Esophagus muscularis mucosa (tissue), 4 donors: ENCODE measurements at regions not wholly inside any gene's neighbourhood (a gene's known extent, or its start where the extent isn't known, plus 50 kb on each side); places are given as distances from the start of the nearest gene placed in this dataset.

Experiments used
- CTCF ChIP-seq, 3 experiments: fragments of 200-600 bp in 2 of 3; fragments of 450-650 bp in 1 of 3; sonication (generic) in 2 of 3; IDR thresholded peaks; one replicate each; pipeline ENCODE4 v1.5.1; 2017 to 2019; ENCODE audit warnings: antibody characterized with exemption in 3 of 3, mild to moderate bottlenecking in 2 of 3, moderate library complexity in 1 of 3
- EP300 ChIP-seq: sonication (generic); formaldehyde crosslinking; IDR thresholded peaks from one replicate; pipeline ENCODE4 v1.6.1; 2017; ENCODE audit warnings: antibody characterized with exemption
- POLR2A ChIP-seq: fragments of 450-650 bp; IDR thresholded peaks from one replicate; pipeline ENCODE4 v1.6.1; 2017; ENCODE audit warnings: antibody characterized with exemption, moderate library complexity, mild to moderate bottlenecking, low read depth
- POLR2AphosphoS5 ChIP-seq, 2 donors: sonication (generic); formaldehyde crosslinking; IDR thresholded peaks; one replicate each; pipeline ENCODE4 v1.6.1; 2017; ENCODE audit warnings: antibody characterized with exemption in 2 of 2

- TF ChIP-seq CTCF (IDR thresholded peaks at IDR 0.05), result no peak
- no peak for TF ChIP-seq POLR2AphosphoS5 (IDR thresholded peaks at IDR 0.05)
- TF ChIP-seq POLR2A, result no peak
- no peak for TF ChIP-seq EP300
Measured at GRCh38 chr16:64846966-64847365, 274.9 kb downstream of the CDH11 start.
